ENCODE measurements at regions not wholly inside any gene's neighbourhood (a gene's known extent, or its start where the extent isn't known, plus 50 kb on each side); places are given as distances from the start of the nearest gene placed in this dataset.

GRCh38 chr11:103636232-103636631 lies 400.2 kb upstream of the DDI1 start:
- no peaks in the 10 kb centered on the region for H3K79me2 ChIP-seq (ENCODE audit: insufficient read depth, low read length)
- H3K4me3 ChIP-seq (ENCODE audit: insufficient read depth, low read depth, low read length): no peak overlapping the region
- H3K27me3 Mint-ChIP-seq (ENCODE audit: low read depth, unreplicated experiment): no peaks in the 10 kb centered on the region
- DNase-seq (ENCODE audit: low read depth) (no peak), FAIRE-seq (no peak)
- TF ChIP-seq EZH2 (IDR thresholded peaks at IDR 0.05; ENCODE audit: insufficient read depth, low read length) (no peak), CTCF (IDR thresholded peaks at IDR 0.05; ENCODE audit: insufficient read depth, low read depth, low read length) (no peak)
- no peaks in the 10 kb centered on the region for H3K36me3 Mint-ChIP-seq (ENCODE audit: low read depth, unreplicated experiment)
- no peaks in the 10 kb centered on the region for H3K36me3 ChIP-seq (ENCODE audit: insufficient read depth, low read length)
- H3K9me3 ChIP-seq (ENCODE audit: insufficient read depth, low read depth, low read length): no peaks in the 10 kb centered on the region
- no peak overlapping the region for H3K4me2 ChIP-seq (ENCODE audit: low read length)
- no peaks in the 10 kb centered on the region for H4K20me1 ChIP-seq (ENCODE audit: insufficient read depth, low read length)
- no peak overlapping the region for H3K9ac ChIP-seq (ENCODE audit: low read length)
- H3K27me3 ChIP-seq (ENCODE audit: insufficient read depth, low read length): no peaks in the 10 kb centered on the region
- H3K4me1 ChIP-seq (ENCODE audit: insufficient read depth, low read length): peaks cover 9% of the 10 kb centered on the region
- peaks cover 8% of the 10 kb centered on the region for H3K4me1 Mint-ChIP-seq (ENCODE audit: low read depth, unreplicated experiment)
- H3K9me3 Mint-ChIP-seq (ENCODE audit: unreplicated experiment): peaks cover 2% of the 10 kb centered on the region
- no peak overlapping the region for H3K4me3 Mint-ChIP-seq (ENCODE audit: unreplicated experiment)
- no peak overlapping the region for H2AFZ ChIP-seq (ENCODE audit: low read depth, low read length)
- no peak overlapping the region for H3K27ac ChIP-seq (ENCODE audit: low read depth, low read length)
- H3K27ac Mint-ChIP-seq (ENCODE audit: unreplicated experiment): no peak overlapping the region

- H3K27ac Mint-ChIP-seq (ENCODE audit: unreplicated experiment): no peak overlapping the region
- H3K9ac ChIP-seq (ENCODE audit: low read length): no peak overlapping the region
Measured at GRCh38 chr11:103637295-103637694, 399.1 kb upstream of the DDI1 start.

More at GRCh38 chr11:103637295-103637694, 399.1 kb upstream of the DDI1 start:
- H3K4me2 ChIP-seq (ENCODE audit: low read length): no peak overlapping the region
- no peak overlapping the region for H3K27ac ChIP-seq (ENCODE audit: low read depth, low read length)
- no peaks in the 10 kb centered on the region for H3K9me3 ChIP-seq (ENCODE audit: insufficient read depth, low read depth, low read length)
- no peaks in the 10 kb centered on the region for H3K27me3 ChIP-seq (ENCODE audit: insufficient read depth, low read length)
- H3K9me3 Mint-ChIP-seq (ENCODE audit: unreplicated experiment): peaks cover 2% of the 10 kb centered on the region
- no peaks in the 10 kb centered on the region for H3K36me3 Mint-ChIP-seq (ENCODE audit: low read depth, unreplicated experiment)
- no peaks in the 10 kb centered on the region for H3K36me3 ChIP-seq (ENCODE audit: insufficient read depth, low read length)
- TF ChIP-seq CTCF (IDR thresholded peaks at IDR 0.05; ENCODE audit: insufficient read depth, low read depth, low read length) (no peak), EZH2 (IDR thresholded peaks at IDR 0.05; ENCODE audit: insufficient read depth, low read length) (no peak)
- H3K4me1 Mint-ChIP-seq (ENCODE audit: low read depth, unreplicated experiment): peaks cover 8% of the 10 kb centered on the region
- peak; percentile 69 for DNase-seq (ENCODE audit: low read depth)
- peaks cover 9% of the 10 kb centered on the region for H3K4me1 ChIP-seq (ENCODE audit: insufficient read depth, low read length)
- no peaks in the 10 kb centered on the region for H3K79me2 ChIP-seq (ENCODE audit: insufficient read depth, low read length)
- no peak overlapping the region for H3K4me3 ChIP-seq (ENCODE audit: insufficient read depth, low read depth, low read length)
- no peak overlapping the region for H2AFZ ChIP-seq (ENCODE audit: low read depth, low read length)
- no peaks in the 10 kb centered on the region for H3K27me3 Mint-ChIP-seq (ENCODE audit: low read depth, unreplicated experiment)
- H4K20me1 ChIP-seq (ENCODE audit: insufficient read depth, low read length): no peaks in the 10 kb centered on the region
- peak; percentile 47 for FAIRE-seq
- no peak overlapping the region for H3K4me3 Mint-ChIP-seq (ENCODE audit: unreplicated experiment)
